CD4-positive, alpha-beta T cell treated with Interleukin-15 for 4 hours (primary cell): ENCODE measurements at regions not wholly inside any gene's neighbourhood (a gene's known extent, or its start where the extent isn't known, plus 50 kb on each side); places are given as distances from the start of the nearest gene placed in this dataset.
"Not testable (repeated sequence)": the region's sequence is repeated elsewhere in the genome, so short reads cannot be mapped to it uniquely, and the experiment has no call there.

Experiments used
- DNase-seq: peaks from one replicate; pipeline ENCODE4 v3.0.0-alpha.2; 2020; ENCODE audit warnings: low spot score

GRCh38 chr3:40753291-40753770 lies 228.6 kb downstream of the ZNF621 start:
- DNase-seq: no peak

- no peak for DNase-seq
Observed at GRCh38 chr3:40753951-40754350, 229.2 kb downstream of the ZNF621 start.

GRCh38 chr3:40754994-40755393 lies 230.2 kb downstream of the ZNF621 start:
- no peak for DNase-seq

GRCh38 chr3:40756500-40756899 lies 231.7 kb downstream of the ZNF621 start:
- no peak for DNase-seq

GRCh38 chr3:40762771-40763170 lies 238.0 kb downstream of the ZNF621 start:
- DNase-seq: not testable (repeated sequence)

GRCh38 chr3:40763807-40764206 lies 239.0 kb downstream of the ZNF621 start:
- no peak for DNase-seq

- DNase-seq: no peak
Observed at GRCh38 chr3:40764747-40765146, 240.0 kb downstream of the ZNF621 start.

GRCh38 chr3:40765884-40766283 lies 241.1 kb downstream of the ZNF621 start:
- DNase-seq: no peak

GRCh38 chr3:40766396-40766795 lies 241.6 kb downstream of the ZNF621 start:
- no peak for DNase-seq

- DNase-seq: no peak
Observed at GRCh38 chr3:40768046-40768445, 243.3 kb downstream of the ZNF621 start.

GRCh38 chr3:40768536-40768935 lies 243.8 kb downstream of the ZNF621 start:
- DNase-seq: no peak

GRCh38 chr3:40770061-40770460 lies 245.3 kb downstream of the ZNF621 start:
- no peak for DNase-seq

- DNase-seq: no peak
Observed at GRCh38 chr3:40771112-40771511, 246.4 kb downstream of the ZNF621 start.

- DNase-seq: no peak
Observed at GRCh38 chr3:40779039-40779438, 254.3 kb downstream of the ZNF621 start.

GRCh38 chr3:40780291-40780924 lies 255.6 kb downstream of the ZNF621 start:
- DNase-seq: no peak

- DNase-seq: no peak
Observed at GRCh38 chr3:40780925-40781406, 256.2 kb downstream of the ZNF621 start.

- DNase-seq: no peak
Observed at GRCh38 chr3:40782111-40782721, 257.5 kb downstream of the ZNF621 start.

GRCh38 chr3:40790746-40791145 lies 266.0 kb downstream of the ZNF621 start:
- DNase-seq: no peak

GRCh38 chr3:40793730-40794129 lies 269.0 kb downstream of the ZNF621 start:
- no peak for DNase-seq

GRCh38 chr3:40800343-40800742 lies 275.6 kb downstream of the ZNF621 start:
- no peak for DNase-seq

- DNase-seq: no peak
Observed at GRCh38 chr3:40801284-40801741, 276.6 kb downstream of the ZNF621 start.

GRCh38 chr3:40803311-40803710 lies 278.6 kb downstream of the ZNF621 start:
- DNase-seq: no peak

- no peak for DNase-seq
Observed at GRCh38 chr3:40805456-40805855, 280.7 kb downstream of the ZNF621 start.

GRCh38 chr3:40810813-40811212 lies 286.1 kb downstream of the ZNF621 start:
- no peak for DNase-seq
